Stimulated activated CD8-positive, alpha-beta memory T cell treated with anti-CD3 and anti-CD28 coated beads, Interleukin-4, amount 100 ng/mL, for 24 hours (primary cell): ENCODE measurements at regions not wholly inside any gene's neighbourhood (a gene's known extent, or its start where the extent isn't known, plus 50 kb on each side); places are given as distances from the start of the nearest gene placed in this dataset.

Source experiments
- DNase-seq: peaks from one replicate; pipeline ENCODE4 v3.0.0-alpha.2; 2020; ENCODE audit warnings: low read depth

DNA sequence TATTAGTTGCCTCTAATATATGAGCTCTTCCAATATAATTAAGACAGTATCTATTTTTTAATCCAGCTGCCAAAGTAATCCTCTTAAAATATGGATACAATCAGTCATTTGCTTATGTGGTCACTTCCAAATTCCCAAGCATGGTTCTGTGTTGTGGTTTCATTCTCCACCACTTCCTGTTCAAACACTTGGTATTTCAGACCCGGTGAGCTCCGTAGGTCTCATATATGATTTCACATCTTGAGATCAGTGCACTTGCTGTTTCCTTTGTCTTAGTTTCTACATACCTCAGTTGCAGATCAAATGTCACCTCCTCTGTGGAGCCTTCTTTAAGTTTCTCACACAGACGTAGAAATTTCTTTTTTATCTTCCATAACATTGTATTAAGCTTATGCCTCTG lies 254.2 kb downstream of the KCNS3 start:
- DNase-seq: no peak

DNA sequence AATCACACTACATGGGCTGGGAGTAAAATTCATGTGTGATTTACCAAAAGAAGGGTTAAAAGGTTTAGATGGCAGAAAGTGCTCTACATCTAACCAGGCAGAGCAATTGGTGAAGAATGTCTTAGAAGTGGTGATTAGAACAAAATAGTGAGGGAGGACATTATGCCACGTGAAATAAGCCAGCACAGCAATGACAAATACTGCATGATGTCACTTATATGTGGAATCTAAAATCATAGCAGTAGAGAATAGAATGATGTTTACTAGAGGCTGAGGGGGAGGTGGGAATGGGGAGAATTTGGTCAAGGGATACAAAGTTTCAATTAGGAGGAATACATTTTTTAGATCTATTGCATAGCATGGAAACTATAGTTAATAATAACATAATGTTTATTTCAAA lies 253.3 kb downstream of the KCNS3 start:
- DNase-seq: no peak

DNA sequence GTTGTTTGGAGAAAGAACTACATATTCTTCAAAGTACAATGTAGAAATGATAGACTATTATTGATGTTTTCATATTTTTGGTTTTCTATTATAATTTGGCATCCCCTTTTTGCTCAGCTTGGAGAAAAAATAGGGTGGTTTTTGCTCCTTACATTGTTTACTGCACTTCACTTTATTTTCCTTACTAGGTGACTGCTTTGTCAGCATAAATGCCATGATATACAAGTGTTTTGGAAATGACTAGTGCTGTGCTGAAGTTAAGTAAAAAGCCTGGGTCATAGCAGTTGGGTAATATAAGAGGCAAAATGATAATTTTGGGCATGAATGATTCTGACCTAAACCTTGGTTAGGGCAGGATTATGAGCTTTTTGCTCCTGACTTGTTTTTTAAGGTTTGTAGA lies 250.9 kb downstream of the KCNS3 start:
- DNase-seq: no peak

DNA sequence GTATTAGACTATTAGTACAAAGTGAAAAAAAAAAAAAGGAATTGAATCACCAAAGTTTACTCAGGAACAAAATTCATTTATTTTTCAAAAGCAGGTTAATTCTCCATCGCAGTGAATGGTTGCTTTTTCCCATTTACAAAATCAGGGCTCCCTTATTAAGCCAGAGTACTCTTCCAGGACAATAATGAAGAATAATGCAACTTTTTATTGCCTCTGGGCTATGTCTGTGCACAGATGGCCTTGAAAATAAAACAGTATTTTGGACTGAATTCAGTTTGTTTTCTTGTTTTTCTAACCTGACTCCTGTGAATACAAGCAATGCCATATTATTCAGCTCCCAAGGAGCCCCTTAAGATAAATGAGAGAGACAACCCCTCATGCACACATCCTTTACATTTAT lies 246.8 kb downstream of the KCNS3 start:
- no peak for DNase-seq

DNA sequence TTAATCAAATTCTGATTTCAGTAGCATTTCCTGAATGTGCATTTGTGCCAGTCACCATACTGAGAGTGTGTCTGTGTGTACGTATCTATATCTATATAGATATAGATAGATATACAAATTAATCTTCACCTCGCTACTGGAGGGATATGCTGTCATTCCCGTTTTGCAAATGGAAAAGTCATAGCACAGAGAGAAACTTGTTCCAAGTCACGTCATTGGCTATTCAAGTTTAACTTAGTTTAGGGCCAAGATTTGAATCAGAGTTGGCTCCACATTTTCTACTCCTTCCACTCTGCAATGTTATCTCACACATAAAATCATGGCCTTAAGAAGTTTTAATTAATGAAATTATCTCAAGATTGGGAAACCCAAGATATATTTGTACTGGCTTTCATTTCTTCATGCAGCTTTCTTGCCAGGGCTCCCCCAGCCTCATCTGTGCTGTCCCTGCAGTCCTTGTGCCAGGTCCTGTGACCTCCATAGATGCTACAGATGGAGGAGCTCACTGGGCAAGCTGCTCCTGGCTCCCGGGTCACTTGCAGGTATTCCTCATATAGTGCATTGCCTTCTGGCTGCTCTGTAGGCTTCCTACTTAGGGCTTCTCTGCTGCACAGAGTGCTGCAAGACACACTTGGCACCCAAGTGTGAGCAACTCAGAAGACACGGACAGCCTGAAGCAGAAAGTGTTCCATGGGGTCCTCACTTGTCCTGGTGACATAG lies 245.8 kb downstream of the KCNS3 start:
- DNase-seq: no peak

DNA sequence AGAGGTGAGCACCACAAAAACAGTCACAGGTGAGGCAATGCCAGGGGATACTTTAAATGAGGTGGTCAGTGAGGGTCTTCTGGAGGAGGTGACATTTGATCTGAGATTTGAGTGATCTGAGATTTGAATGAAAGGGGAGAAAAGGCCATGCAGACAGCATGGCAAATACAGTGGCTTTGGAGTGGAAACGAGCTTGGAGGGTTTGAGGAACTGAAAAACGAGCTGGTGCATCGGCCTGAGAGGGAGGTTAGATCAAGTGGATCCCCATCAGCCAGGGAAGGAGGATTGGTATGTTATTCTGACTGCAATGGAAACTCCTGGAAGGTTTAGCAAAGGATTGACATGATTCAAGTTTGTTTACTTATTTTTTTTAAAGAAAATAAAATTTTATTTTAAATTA lies 245.1 kb downstream of the KCNS3 start:
- no peak for DNase-seq

DNA sequence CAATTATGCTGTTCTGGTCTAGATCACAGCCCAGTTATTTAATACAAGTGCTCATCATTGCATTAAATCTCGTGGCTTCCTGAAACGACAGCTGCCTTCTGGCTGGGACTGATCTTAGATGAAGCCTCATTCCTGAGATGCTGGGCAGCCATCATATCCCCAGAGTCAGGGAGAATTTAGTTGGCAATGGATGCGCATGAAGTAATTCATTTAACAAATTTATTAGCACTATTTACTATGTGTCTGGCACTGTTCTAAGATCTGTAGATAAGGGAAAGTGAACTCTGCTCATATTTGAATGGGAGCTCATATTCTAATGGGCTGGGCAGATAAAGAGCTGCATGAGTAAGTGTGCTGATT lies 244.7 kb downstream of the KCNS3 start:
- DNase-seq: no peak

DNA sequence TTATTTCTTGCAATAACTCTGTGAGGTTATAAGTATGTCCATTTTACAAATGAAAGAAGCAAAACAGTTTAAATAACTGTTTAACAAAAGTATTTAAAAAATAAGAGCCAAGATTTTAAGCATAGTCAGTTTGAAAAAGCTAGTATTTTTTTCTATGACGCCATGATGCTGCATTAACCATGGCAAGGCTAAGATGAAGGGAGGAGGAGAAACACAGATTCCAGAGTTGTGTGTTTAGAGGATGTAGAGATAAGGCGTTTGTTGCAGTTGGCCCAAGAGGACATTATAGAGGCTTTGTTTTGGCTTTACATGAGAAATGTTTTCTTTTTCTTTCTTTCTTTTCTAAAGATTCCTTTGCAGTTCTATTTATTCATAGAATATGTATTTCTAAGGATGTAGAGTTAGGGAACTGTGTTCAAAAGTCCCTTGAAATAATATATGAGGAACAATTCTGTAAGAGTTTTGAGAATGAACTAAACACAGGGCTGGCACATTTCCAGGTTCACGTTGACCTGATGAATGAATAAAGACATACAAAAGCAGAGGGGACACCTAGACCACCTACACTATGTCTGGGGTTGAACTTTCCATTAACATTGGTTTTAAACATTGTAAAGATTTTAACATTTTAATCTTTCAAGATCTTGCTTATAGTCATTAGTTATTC lies 244.2 kb downstream of the KCNS3 start:
- DNase-seq: no peak

DNA sequence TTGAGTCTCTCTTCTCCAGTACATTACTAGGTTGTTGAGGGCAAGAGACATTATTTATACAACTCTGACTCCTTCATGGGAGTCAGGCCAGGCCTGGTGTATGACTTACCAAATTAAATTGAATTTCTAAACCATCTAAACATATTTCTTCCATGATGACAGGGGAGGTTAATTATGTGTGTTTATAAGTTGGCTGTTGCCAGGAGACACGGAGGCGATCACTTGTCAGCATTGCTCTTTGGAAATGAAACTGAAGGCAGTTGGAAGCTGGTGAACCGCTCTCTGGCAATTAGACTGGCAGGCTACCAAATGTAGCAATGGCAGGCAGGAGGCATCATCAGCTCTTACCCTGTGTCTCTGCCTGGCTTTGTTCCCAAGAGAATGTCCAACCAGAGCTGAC lies 241.4 kb downstream of the KCNS3 start:
- no peak for DNase-seq

DNA sequence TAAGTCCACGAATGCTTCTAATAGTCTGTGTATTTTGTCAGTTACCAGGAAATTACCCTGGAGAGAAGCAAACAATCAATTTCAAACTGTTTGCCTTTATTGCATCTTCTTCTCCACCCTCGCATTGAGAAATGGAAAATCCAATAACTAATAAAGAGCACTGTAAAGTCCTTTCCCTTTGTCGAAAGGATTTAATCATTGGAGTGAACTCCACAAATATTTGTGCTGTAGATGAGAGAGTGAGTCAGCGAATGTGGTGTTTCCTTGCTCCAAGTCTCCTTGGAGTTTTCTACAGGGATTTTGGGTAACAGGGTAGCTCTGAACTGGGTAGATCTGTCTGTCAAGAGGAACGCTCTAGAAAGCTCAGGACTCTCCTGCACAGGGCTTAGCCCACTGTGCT lies 240.2 kb downstream of the KCNS3 start:
- DNase-seq: no peak

DNA sequence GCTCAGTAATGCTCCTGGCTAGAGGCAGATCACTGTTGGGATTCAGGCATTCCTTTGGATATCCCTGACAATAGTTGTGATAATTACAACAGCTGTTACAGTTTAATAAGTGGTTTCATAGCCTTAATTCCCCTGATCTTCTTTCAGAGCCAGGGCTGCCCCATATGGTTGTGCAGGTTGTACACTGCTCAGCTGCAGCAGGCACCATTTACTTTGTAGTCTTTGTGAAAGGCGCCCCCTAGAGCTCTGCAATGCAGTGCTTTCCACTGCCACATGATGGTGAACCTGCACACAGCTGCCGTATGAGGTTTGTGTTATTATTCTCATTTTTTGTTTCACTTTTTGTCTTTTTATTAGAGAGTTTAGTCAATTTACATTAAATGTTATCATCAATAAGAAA lies 239.1 kb downstream of the KCNS3 start:
- DNase-seq: no peak

DNA sequence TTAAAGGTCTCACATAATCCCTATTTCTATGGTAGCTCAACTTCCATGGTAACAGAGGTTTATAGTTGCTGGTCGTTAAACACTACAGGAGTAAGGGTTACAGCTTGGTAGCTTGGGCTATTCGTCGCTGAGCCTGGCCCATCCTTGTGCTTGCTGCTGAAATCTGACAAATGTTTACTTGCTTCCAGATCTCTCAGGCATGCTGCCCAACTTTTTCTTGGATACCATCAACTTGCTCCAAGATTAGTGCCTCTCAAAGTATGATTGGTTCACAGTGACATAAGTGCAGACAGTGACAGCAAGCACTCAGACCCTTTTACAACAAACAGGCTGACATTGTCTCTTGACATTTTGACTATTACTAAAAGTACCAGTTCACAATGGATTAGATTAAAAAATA lies 231.8 kb downstream of the KCNS3 start:
- no peak for DNase-seq

DNA sequence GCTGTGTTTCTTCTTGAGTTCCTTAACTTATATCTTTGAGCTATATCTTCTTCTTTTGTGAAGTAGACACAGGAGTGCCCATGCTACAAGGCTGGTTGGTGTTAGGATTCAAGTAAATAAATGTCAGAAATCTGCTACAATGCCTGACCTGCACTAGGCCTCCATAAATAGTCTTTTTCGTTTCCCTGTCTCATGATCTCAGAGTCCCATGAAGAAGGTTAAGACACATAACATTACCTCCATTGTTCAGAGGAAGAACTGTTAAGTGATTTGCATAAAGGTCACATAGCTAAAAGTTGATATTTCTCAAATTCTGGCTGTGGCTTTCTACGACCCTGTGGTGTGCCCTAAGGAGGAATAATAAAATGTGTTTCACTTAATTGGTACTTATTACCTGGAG lies 228.4 kb downstream of the KCNS3 start:
- no peak for DNase-seq

DNA sequence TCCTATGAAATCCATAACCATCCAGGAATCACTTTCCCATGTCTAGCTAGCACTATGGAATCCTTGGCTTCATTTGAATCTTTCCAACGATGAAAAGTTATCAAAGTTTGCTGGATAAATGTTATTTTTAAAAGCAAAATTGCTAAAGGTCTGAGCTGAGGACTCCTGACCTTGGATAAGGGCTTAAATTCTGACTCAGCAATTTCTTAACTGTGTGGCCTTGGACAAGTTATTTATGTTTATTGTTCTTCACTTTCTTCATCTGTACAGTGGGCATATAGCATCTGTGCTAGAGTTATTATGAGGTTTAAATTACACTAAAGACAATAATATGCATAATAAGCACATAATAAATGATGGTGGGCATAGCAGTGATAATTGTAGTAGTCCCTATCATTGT lies 227.5 kb downstream of the KCNS3 start:
- DNase-seq: no peak

DNA sequence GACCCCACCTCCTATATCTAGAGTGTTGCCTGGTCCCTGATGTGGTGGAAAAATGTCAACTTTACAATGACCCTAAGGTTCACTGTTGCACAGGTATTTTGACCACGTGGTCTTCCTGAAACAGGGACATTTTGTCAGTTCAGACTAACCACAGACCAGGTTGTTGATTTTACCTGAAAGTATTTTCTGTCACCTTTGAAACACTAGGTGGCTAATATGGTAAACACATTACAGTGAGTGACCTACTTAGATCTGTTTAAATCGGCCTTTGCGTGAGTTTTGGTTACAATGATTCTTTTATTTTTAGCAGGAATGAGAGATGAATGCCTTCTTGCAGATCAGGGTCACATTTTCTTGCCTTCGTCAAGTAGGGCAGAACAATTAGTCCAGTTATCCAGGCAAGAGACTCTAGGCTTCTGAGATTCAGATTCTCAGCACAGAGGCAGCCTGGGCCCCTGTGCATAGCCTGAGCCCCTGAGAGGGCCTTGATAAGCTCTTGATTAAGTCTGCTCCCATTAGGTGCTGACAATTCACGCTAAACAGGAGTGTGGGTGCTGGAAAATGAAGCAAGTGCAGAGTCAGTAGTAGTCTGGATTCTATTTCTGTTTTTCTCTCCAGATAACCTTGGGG lies 226.2 kb downstream of the KCNS3 start:
- DNase-seq: no peak

DNA sequence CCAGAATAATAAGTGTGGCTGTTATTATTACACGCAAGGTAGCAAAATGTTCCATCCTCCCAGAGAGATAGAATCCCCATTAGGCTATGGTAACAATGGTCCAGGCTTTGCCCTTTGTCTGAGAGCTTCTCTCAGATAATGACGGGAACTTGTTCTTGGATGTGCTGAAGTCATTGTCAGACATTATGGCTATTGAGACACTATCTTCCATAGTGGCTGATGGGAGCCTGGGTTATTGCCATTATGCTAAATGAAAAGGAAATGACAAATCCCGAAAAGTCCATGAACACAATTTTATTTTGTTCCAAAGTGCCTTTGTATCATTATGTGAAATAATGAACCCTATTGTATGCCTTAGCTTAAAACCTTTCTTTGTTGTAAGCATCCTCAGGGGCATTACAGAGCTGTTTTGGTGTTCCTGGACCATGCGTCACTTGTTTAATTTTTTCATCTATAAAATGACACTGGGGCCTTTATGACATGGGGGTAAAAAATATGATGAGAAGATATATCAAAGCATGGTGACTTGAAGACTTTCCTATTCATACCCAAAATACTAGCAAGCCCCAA lies 218.5 kb downstream of the KCNS3 start:
- DNase-seq: no peak

DNA sequence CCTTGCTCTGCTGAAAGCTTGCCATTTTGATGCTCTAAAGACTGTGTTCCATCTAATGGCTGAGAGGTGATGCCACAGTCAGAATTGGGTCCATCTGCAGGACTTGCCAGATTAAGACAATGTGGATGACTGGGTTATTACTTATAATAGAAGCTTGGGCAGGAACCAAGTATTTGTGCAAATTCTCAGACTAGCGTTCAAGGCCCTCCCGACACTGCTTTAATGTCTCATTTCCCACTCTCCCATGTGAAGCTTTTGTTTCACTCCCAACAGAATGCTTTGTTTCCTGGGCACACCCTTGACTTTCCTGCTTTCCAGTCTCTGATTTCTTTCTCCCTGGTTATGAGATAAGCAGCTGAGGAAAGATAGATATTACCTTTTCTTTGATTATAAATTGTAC lies 215.8 kb downstream of the KCNS3 start:
- no peak for DNase-seq

DNA sequence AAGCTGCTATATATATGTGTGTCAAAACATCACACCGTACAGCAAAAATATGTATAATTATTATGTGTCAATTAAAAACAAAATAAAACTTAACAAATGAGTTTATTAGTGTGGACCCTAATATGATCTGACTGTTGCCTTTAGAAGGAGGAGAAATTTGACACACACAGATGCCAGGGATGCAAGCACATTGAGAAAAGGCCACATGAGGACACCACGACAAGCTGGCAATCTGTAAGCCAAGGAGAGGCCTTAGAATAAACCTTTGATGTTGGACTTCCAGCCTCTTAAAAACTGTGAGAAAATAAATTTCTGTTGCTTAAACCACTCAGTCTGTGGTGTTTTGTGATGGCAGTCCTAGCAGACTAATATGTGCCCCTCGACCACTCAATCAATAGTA lies 214.7 kb downstream of the KCNS3 start:
- DNase-seq: no peak

DNA sequence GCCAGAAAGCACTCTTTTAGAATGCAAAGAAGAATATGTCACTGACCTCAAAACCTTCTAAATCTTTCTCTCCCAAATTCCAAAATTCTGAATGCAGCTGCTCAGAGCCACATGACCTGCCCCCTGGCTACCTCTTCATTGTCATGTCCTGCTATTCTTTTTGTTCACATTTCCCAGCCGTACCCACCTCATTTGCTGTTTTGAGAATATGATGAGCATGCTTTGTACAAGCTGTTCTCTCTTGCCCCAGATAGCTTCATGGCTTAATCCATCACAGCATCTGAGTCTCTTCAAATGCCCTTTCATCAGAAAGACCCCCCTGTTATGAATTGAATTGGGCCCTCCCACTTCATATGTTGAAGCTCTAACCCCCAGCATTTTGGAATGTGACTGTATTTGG lies 214.3 kb downstream of the KCNS3 start:
- no peak for DNase-seq

DNA sequence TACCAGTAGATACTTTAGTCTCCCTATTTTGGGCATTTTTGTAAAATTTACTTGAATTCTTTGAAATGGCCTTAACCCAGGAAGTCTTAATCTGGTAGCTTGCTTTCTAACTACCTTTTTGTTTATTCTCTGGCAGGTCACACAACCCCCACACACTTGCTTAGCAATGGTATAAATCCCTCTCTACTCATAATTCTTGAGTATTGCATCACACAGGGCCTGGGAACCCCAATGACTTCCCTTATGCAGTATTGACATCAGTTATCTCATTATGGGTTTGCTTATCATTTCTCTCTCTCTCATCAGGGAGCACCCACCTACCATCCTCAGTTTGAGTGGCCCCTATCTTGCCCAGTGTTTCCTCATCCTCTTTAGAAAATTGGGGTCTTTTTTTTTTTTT lies 207.1 kb downstream of the KCNS3 start:
- DNase-seq: no peak

DNA sequence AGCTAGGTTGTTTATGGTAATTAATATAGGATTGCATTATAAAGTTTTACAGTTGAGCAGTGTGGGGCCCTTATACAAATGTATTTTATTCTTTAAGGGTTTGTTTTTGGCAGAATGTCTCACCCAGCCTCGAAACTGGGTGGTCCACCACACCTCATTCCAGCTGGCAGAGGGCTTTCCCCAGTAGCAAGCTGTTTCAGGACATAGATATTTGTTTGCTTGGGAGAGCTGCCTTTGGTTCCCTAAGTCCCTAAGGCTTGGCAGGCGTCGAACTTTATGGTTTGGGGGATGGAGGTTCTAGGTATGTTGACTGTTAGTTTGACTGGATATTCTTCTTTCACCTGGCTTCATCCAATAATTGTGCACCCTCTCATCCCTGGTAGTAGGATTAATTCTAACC lies 205.9 kb downstream of the KCNS3 start:
- no peak for DNase-seq

DNA sequence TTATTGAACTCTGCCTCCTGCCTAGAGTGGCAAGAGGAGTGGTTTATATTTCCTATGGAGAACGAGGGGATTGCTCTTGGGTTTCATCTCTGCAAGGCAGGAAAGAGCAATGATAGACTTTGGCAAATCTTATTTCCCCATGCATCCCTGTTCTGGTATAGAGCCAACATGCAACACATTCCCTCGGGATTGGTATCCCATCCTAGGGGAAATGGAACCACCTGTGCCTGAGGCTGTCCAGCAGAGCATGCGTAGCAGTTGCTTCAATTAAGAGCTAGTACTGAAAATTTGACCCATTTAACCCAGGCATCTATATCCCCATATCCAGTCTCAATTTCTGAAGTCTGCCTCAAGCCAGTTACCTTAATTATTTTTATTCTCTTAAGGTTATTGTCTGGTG lies 205.3 kb downstream of the KCNS3 start:
- no peak for DNase-seq

DNA sequence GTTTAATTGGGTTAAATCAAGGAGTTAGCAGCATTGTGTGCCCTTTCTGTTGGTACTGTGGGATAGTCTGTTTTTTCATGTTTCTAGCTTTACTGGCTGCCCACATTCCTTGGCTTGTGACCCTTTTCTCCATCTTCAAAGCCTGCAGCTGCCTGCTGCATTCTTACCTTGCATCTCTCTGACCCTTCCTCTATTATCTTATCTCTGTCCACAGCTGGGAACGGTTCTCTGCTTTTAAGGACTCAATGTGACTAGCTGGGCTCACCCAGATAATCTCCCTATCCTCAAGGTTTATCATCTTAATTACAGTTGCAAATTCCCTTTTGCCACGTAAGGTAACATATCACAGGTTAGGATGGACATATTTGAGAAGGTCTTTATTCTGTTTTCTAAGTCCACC lies 199.7 kb downstream of the KCNS3 start:
- DNase-seq: no peak

DNA sequence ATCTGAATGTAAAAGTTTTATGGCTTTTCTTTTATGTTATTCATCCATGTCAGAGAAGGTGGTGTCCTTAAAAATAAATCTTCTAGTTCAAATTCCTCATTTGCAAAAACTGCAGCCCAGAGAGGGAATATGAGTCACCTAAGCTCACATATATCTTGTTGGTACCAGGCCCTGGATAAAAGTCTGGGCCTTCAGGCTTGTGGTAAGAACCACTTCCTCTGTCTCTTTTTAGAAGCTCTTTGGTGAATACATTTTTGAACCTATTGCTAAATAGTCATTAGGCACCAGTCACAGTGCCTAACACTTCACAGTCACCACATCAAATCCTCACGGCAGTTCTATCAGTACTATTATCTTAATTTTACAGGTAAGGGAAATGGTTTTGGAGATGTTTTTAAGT lies 199.2 kb downstream of the KCNS3 start:
- DNase-seq: no peak
